ENCODE measurements at regions not wholly inside any gene's neighbourhood (a gene's known extent, or its start where the extent isn't known, plus 50 kb on each side); places are given as distances from the start of the nearest gene placed in this dataset.

DNA sequence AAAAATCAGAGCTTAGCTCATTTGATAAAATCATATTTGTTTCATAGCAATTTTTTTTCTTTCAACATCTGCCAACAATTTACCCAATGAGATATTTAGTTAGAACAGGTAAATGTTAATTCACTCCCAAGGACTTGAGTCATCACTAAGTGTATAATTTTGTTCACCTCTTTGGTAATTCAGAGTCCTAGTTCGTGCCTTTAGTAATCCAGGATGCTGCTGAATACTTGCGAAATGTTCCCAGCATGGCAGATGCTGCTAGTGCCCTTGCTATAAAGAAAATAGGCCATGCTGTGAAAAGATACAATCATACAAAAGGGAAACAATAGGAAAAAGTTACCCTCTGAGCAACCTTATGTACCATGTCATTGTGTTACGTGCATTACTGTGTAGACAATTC, 210.5 kb downstream of the CSNK1G3 start:
- TF ChIP-seq, protein P1, sequence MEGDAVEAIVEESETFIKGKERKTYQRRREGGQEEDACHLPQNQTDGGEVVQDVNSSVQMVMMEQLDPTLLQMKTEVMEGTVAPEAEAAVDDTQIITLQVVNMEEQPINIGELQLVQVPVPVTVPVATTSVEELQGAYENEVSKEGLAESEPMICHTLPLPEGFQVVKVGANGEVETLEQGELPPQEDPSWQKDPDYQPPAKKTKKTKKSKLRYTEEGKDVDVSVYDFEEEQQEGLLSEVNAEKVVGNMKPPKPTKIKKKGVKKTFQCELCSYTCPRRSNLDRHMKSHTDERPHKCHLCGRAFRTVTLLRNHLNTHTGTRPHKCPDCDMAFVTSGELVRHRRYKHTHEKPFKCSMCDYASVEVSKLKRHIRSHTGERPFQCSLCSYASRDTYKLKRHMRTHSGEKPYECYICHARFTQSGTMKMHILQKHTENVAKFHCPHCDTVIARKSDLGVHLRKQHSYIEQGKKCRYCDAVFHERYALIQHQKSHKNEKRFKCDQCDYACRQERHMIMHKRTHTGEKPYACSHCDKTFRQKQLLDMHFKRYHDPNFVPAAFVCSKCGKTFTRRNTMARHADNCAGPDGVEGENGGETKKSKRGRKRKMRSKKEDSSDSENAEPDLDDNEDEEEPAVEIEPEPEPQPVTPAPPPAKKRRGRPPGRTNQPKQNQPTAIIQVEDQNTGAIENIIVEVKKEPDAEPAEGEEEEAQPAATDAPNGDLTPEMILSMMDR (conservative IDR thresholded peaks at IDR 0.05; ENCODE audit: low read length), result no peak
- no peak for TF ChIP-seq EZH2phosphoT487 (IDR thresholded peaks at IDR 0.05; ENCODE audit: borderline replicate concordance, low read depth, low read length)
